Immature natural killer cell (primary cell): ENCODE measurements at regions not wholly inside any gene's neighbourhood (a gene's known extent, or its start where the extent isn't known, plus 50 kb on each side); places are given as distances from the start of the nearest gene placed in this dataset.

ENCODE experiments used
- DNase-seq, 3 donors: peaks; one replicate each; pipeline ENCODE4 v3.0.0; 2022; ENCODE audit warnings: mixed read lengths in 1 of 3
- H3K27ac Mint-ChIP-seq, 6 donors: one replicate each; pipeline ENCODE4 v1.8.0; 2020; ENCODE audit warnings: mixed read lengths in 6 of 6, mild to moderate bottlenecking in 5 of 6, inconsistent platforms in 4 of 6, moderate library complexity in 3 of 6
- H3K27me3 Mint-ChIP-seq, 3 donors: one replicate each; pipeline ENCODE4 v1.8.0; 2020 to 2021; ENCODE audit warnings: low read depth in 3 of 3, mild to moderate bottlenecking in 3 of 3, mixed read lengths in 3 of 3, moderate library complexity in 3 of 3, inconsistent platforms in 1 of 3
- H3K36me3 Mint-ChIP-seq, 3 donors: one replicate each; pipeline ENCODE4 v1.8.0; 2020; ENCODE audit warnings: mixed read lengths in 3 of 3, inconsistent platforms in 2 of 3, mild to moderate bottlenecking in 2 of 3
- H3K4me1 Mint-ChIP-seq, 2 donors: one replicate each; pipeline ENCODE4 v1.8.0; 2020; ENCODE audit warnings: inconsistent platforms in 2 of 2, mild to moderate bottlenecking in 2 of 2, mixed read lengths in 2 of 2, moderate library complexity in 1 of 2
- H3K4me3 Mint-ChIP-seq, 5 donors: one replicate each; pipeline ENCODE4 v1.8.0; 2020; ENCODE audit warnings: mild to moderate bottlenecking in 5 of 5, mixed read lengths in 5 of 5, inconsistent platforms in 3 of 5, moderate library complexity in 3 of 5
- H3K9me3 Mint-ChIP-seq, 6 donors: one replicate each; pipeline ENCODE4 v1.8.0; 2020; ENCODE audit warnings: mild to moderate bottlenecking in 6 of 6, mixed read lengths in 6 of 6, inconsistent platforms in 4 of 6, moderate library complexity in 3 of 6

DNA sequence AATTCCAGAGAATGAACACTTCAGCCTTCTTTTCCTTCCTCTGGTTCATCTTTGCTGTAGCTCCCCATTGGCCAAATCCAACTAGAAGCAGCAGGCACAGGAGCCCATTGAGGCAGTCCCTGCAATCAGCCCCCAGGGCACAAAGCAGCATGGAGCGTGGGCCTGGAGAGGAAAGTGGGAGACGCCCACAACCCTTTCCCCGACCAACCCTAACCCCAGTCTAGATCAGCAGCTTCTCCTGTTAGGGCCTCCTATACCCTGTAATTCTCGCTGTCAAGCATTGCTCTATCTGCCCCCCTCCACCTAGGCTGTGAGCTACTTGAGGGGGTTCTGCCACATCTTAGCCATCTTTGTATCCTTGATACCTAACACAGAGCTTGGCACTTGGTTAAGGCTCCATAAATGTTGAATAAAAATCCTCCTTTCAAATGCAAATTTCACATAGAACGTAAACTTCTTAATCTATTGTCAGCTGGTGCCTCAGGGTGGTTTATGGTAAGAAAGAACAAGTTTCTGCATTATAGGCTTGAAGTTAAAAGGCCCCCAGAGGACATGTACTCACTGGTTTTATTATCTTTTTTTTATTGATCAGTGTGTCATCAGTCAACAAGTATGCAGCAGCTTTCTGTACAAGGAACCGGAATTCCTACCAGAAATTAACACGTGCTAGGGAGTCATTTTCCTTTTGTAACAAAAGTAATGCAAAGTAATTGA, 97.9 kb upstream of the PFN2 start:
- Mint-ChIP-seq H3K9me3 (no peaks in the 10 kb centered on the region), H3K36me3 (no peaks in the 10 kb centered on the region), H3K27me3 (peaks cover 0 to 9% (median 5%) of the 10 kb centered on the region in 3 donors), H3K4me1 (no peaks in the 10 kb centered on the region), H3K27ac (no peak overlapping the region), H3K4me3 (no peak overlapping the region)
- no peak for DNase-seq

DNA sequence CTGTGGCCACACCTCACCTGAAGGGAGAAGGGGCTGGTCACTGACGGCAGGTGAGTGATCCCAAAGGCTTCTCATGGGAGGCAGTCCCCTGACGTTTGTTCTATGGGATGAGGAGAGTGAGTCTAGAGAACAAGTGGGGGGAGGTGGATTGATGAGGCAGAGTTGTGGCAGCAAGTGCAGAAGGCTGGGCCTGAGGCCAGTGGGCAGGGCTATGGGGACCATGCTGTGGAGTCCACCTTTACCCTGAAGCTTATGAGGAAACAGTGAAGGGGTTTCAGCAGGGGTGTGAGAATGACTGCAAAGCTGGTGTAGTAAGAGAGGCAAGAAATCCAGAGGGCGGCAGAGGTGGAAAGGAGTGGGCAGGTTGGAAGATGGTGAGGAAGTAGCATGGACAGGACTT, 96.9 kb upstream of the PFN2 start:
- H3K36me3 Mint-ChIP-seq, result no peaks in the 10 kb centered on the region
- no peak for DNase-seq
- H3K4me1 Mint-ChIP-seq, result no peaks in the 10 kb centered on the region
- H3K4me3 Mint-ChIP-seq, result no peak overlapping the region
- H3K27me3 Mint-ChIP-seq, result peaks cover 0 to 9% (median 5%) of the 10 kb centered on the region in 3 donors
- no peak overlapping the region for H3K27ac Mint-ChIP-seq
- no peaks in the 10 kb centered on the region for H3K9me3 Mint-ChIP-seq

GRCh38 chr3:150064971-150065370, 94.3 kb upstream of the PFN2 start:
- no peaks in the 10 kb centered on the region for H3K36me3 Mint-ChIP-seq
- H3K27ac Mint-ChIP-seq, result no peak overlapping the region
- no peak overlapping the region for H3K4me3 Mint-ChIP-seq
- H3K27me3 Mint-ChIP-seq, result peaks cover 0 to 9% (median 5%) of the 10 kb centered on the region in 3 donors
- DNase-seq, result no peak
- H3K9me3 Mint-ChIP-seq, result no peaks in the 10 kb centered on the region
- no peaks in the 10 kb centered on the region for H3K4me1 Mint-ChIP-seq

- no peaks in the 10 kb centered on the region for H3K9me3 Mint-ChIP-seq
- H3K4me3 Mint-ChIP-seq, result no peak overlapping the region
- no peaks in the 10 kb centered on the region for H3K36me3 Mint-ChIP-seq
- H3K27ac Mint-ChIP-seq, result no peak overlapping the region
- no peak for DNase-seq
- no peaks in the 10 kb centered on the region for H3K4me1 Mint-ChIP-seq
- H3K27me3 Mint-ChIP-seq, result peaks cover 0 to 6% (median 6%) of the 10 kb centered on the region in 3 donors
Measured at GRCh38 chr3:150063237-150063636, 92.5 kb upstream of the PFN2 start.

DNA sequence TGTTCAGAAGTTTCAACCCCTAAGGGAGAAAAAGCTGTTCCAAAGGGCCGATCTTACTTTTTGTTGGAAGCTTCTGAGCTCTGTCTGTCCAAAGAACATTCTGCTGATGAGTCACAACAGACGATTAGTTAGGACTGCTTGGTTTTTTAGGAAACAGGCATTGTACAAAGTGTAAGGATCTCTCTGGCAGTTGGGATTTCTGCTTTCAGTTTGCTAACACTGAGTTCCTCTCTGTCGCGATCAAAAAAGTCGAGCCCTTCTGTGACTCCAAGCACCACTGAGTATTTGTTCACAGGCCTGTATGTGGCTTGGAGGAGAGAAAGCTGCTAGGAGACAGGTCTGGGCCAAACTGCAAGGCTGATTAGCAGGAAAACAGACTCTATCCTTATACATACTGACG, 91.8 kb upstream of the PFN2 start:
- Mint-ChIP-seq H3K36me3 (no peaks in the 10 kb centered on the region), H3K27me3 (peaks cover 0 to 4% (median 3%) of the 10 kb centered on the region in 3 donors), H3K27ac (no peak overlapping the region), H3K4me3 (no peak overlapping the region), H3K9me3 (no peaks in the 10 kb centered on the region), H3K4me1 (no peaks in the 10 kb centered on the region)
- DNase-seq, result no peak

GRCh38 chr3:150061288-150062024, 90.8 kb upstream of the PFN2 start:
- Mint-ChIP-seq H3K4me3 (no peak overlapping the region), H3K9me3 (no peaks in the 10 kb centered on the region), H3K27me3 (peaks cover 0 to 4% (median 0%) of the 10 kb centered on the region in 3 donors), H3K27ac (no peak overlapping the region), H3K36me3 (no peaks in the 10 kb centered on the region), H3K4me1 (no peaks in the 10 kb centered on the region)
- DNase-seq, result no peak

DNA sequence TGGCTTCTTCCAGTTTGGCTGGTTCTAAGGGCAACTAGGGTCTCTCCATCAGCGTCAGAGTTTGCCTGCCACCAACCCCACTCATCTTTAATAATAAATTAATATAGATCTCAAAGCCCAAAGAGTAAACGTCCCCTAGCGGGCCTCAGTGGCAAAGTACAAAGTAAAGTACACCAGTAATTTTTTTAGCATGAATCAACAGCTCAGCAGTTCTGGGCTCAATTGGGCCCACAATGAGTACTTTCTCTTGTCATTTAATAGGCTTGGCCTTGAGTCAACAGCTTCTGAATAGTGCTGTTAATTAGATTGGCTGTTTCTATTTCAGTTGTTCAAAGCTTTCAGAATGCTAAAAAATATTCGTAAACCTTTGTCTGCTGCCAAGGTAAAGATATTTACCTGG, 89.0 kb upstream of the PFN2 start:
- H3K9me3 Mint-ChIP-seq, result no peaks in the 10 kb centered on the region
- DNase-seq, result no peak
- no peak overlapping the region for H3K4me3 Mint-ChIP-seq
- no peak overlapping the region for H3K27ac Mint-ChIP-seq
- H3K27me3 Mint-ChIP-seq, result peaks cover 0 to 6% (median 4%) of the 10 kb centered on the region in 3 donors
- no peaks in the 10 kb centered on the region for H3K36me3 Mint-ChIP-seq
- H3K4me1 Mint-ChIP-seq, result no peaks in the 10 kb centered on the region

DNA sequence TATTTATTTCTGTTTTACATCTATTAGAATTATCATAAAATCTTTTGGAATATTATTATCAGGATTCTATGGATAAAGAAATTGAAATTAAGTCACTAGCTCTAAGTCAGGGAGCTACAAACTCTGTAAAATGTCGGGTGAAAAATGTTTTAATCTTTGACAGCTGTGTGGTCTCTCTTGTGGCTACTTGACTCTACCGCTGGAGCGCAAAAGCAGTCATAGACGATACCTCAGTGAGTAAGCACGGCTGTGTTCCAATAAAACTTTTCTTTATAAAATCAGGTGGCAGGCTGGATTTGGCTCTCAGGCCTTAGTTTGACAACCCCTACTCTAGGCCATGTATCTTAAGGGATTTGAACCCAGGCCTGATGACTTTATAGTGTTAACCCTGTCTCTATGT, 88.5 kb upstream of the PFN2 start:
- Mint-ChIP-seq H3K4me3 (no peak overlapping the region), H3K27me3 (peaks cover 0 to 6% (median 4%) of the 10 kb centered on the region in 3 donors), H3K9me3 (no peaks in the 10 kb centered on the region), H3K36me3 (no peaks in the 10 kb centered on the region), H3K27ac (no peak overlapping the region), H3K4me1 (no peaks in the 10 kb centered on the region)
- DNase-seq, result no peak

GRCh38 chr3:150057227-150057626, 86.5 kb upstream of the PFN2 start:
- H3K27me3 Mint-ChIP-seq, result peaks cover 0 to 6% (median 4%) of the 10 kb centered on the region in 3 donors
- H3K9me3 Mint-ChIP-seq, result peaks cover 0 to 1% (median 0%) of the 10 kb centered on the region in 6 donors
- no peaks in the 10 kb centered on the region for H3K36me3 Mint-ChIP-seq
- H3K27ac Mint-ChIP-seq, result no peak overlapping the region
- no peak for DNase-seq
- no peak overlapping the region for H3K4me3 Mint-ChIP-seq
- no peaks in the 10 kb centered on the region for H3K4me1 Mint-ChIP-seq

DNA sequence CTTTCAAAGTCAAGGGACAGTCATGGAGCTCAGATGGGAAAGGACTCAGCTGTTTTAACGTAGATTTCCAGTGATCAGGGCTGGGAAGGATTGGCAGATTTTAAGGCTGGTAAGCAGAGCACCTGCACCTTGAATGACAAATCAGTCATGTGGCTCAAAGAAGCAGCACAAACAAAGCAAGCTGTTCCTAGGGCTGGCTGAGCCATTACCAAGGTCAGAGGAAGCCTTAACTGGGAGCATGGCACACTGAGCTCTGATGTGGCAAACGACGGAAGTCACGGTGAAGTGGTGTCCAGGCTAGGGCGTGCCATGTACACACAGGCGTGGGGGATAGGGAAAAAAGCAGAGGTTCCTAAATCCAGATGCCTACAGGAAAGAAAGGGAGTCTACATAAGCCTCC, 84.6 kb upstream of the PFN2 start:
- no peaks in the 10 kb centered on the region for H3K4me1 Mint-ChIP-seq
- no peak overlapping the region for H3K4me3 Mint-ChIP-seq
- DNase-seq, result no peak
- no peak overlapping the region for H3K27ac Mint-ChIP-seq
- H3K9me3 Mint-ChIP-seq, result peaks cover 0 to 1% (median 0%) of the 10 kb centered on the region in 6 donors
- peaks cover 0 to 8% (median 4%) of the 10 kb centered on the region in 3 donors for H3K27me3 Mint-ChIP-seq
- H3K36me3 Mint-ChIP-seq, result no peaks in the 10 kb centered on the region

- Mint-ChIP-seq H3K36me3 (no peaks in the 10 kb centered on the region), H3K27me3 (peaks cover 0 to 8% (median 4%) of the 10 kb centered on the region in 3 donors), H3K4me3 (no peak overlapping the region), H3K9me3 (peaks cover 0 to 1% (median 0%) of the 10 kb centered on the region in 6 donors), H3K4me1 (no peaks in the 10 kb centered on the region), H3K27ac (no peak overlapping the region)
- no peak for DNase-seq
Measured at GRCh38 chr3:150054635-150055034, 83.9 kb upstream of the PFN2 start.

DNA sequence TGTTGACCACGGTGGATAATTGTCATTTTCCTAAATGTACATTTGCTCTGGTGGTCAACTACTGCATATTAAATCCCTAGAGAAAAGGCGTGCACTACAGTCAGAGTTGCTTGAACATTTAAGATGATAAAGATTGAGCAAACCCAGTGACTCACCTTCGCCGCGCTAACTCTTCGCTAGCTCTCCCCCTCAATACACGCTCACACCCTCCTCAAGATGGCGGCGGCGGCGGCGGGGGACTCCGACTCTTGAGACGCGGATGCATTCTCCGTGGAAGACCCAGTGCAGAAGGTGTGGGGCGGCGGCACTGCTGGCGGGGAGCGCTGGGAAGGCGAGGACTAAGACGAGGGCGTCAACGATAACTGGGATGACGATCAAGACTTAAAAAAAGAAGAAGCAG, 79.8 kb upstream of the PFN2 start:
- DNase-seq, result no peak
- no peaks in the 10 kb centered on the region for H3K4me1 Mint-ChIP-seq
- no peaks in the 10 kb centered on the region for H3K36me3 Mint-ChIP-seq
- no peak overlapping the region for H3K27ac Mint-ChIP-seq
- peaks cover 0 to 1% (median 0%) of the 10 kb centered on the region in 6 donors for H3K9me3 Mint-ChIP-seq
- peaks cover 1 to 8% (median 2%) of the 10 kb centered on the region in 3 donors for H3K27me3 Mint-ChIP-seq
- H3K4me3 Mint-ChIP-seq, result no peak overlapping the region

DNA sequence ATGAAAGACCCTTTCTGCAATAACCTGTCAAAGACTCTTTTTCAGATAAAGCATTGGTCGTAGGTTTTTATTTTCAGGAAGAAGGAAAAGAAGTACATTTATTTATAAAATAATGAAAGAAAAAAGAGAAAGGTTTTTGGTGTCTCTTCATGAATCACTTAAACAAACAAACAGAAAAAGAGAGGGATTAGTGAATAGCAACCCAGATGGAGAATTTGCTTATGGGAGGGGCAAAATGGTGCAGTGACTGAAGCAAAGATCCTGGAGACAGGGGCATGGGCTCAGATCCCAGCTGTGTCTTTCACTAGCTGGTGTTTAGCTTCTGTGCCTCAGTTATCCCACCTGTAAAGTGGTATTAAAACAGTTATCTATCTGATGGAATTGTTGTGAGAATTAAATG, 78.6 kb upstream of the PFN2 start:
- no peak overlapping the region for H3K4me3 Mint-ChIP-seq
- peaks cover 0 to 3% (median 0%) of the 10 kb centered on the region in 6 donors for H3K9me3 Mint-ChIP-seq
- no peak overlapping the region for H3K27ac Mint-ChIP-seq
- no peaks in the 10 kb centered on the region for H3K36me3 Mint-ChIP-seq
- DNase-seq, result no peak
- H3K4me1 Mint-ChIP-seq, result no peaks in the 10 kb centered on the region
- peaks cover 0 to 10% (median 2%) of the 10 kb centered on the region in 3 donors for H3K27me3 Mint-ChIP-seq

DNA sequence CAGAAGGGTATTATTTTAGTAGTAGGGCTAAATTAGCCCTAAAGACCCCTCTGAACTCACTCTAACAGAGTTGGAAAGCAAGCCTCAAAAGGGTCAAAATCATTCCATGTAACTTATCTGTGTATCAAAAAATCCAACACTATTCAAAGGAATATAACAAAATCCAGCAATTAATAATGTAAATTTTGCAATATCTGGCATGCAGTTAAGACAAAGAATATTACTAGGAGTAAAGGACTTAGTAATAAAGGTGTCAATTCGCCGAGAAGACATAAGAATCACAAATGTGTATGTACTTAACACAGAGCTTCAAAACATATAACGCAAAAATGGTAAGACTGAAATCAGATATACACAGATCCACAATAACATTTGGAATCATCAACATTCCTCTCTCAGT, 71.2 kb upstream of the PFN2 start:
- Mint-ChIP-seq H3K36me3 (no peaks in the 10 kb centered on the region), H3K9me3 (peaks cover 0 to 15% (median 7%) of the 10 kb centered on the region in 6 donors), H3K4me1 (no peaks in the 10 kb centered on the region), H3K4me3 (no peak overlapping the region), H3K27ac (no peak overlapping the region), H3K27me3 (peaks cover 1 to 10% (median 3%) of the 10 kb centered on the region in 3 donors)
- no peak for DNase-seq
